Astrocyte of the hippocampus (primary cell): ENCODE measurements at regions not wholly inside any gene's neighbourhood (a gene's known extent, or its start where the extent isn't known, plus 50 kb on each side); places are given as distances from the start of the nearest gene placed in this dataset.
"Not testable (repeated sequence)": the region's sequence is repeated elsewhere in the genome, so short reads cannot be mapped to it uniquely, and the experiment has no call there.

ENCODE experiments used
- DNase-seq: peaks from one replicate; pipeline ENCODE4 v3.0.0; 2011; ENCODE audit warnings: low read depth, low spot score

GRCh38 chr20:48490961-48491831 lies 336.6 kb downstream of the PREX1 start:
- DNase-seq = no peak

GRCh38 chr20:48490341-48490740 lies 337.5 kb downstream of the PREX1 start:
- not testable (repeated sequence) for DNase-seq

GRCh38 chr20:48489656-48490055 lies 338.1 kb downstream of the PREX1 start:
- DNase-seq = peak; percentile 19

GRCh38 chr20:48489046-48489463 lies 338.7 kb downstream of the PREX1 start:
- no peak for DNase-seq

DNA sequence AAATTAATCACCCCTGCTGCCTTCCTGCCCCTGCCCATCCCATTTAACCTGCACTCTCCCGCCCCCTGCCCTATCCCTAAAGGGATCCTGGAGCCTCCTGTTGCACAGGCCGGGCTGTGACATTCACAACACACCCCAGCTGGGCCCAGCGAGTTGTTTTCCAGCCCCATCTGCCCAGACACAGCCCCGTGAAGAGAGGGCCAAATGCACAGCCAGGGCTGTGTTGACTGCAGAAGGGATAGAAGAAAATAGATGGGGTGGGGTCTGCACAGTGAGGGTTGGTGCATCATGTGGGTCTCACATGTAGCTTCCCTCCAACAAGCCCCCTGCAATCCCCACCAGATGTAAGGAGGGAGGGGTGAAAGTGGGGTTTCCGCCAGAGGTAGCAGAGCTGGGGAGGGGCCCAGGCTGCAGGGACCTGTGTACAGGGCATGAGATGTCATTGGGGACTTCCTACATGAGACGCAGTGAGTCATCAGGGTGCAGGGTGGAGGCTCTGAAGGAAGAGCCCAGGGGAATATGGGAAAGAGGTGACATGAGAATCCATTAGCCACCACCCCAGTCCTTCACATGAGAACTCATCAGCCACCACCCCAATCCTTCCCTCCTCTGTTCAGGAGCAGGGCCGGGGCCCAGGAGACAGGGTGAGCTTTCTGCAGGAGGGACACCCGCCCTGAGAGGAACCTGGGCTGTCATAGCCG lies 339.3 kb downstream of the PREX1 start:
- DNase-seq = not testable (repeated sequence)

DNA sequence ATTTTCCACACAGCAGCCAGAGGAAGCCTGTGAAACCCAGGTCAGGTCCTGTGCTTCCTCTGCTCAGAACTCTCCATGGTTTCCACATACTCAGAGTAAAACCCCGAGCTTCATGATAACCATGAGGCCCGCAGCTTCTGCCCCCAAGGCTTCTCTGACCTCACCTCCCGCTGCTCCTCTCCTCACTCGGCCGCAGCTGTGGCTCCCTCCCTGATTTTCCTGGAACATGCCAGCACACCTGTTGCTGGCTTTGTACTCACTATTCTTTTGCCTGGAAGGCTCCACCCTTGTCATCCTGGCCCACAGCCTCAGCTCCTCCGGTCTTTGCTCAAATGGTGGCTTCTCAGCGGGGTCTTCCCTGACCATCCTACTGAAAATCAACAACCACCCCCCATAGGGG lies 341.7 kb downstream of the PREX1 start:
- DNase-seq = no peak

DNA sequence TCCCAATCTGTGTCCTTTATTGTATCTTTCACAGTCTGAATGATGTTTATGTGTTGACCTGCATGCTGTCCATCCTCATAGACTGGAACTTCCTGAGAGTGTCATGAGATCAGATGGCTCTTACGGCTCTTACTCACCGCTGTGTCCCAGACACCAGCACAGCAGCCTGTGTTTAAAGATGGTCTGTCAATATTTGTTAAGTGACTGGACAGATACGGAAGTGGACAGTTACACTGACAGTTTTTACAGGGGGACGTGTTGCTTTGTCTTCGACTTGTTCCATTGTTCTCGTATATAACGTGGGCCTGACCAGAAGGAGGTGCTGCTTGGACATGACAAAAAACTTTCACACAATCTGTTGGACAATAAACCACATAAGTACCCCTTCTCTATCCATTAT lies 342.6 kb downstream of the PREX1 start:
- DNase-seq = not testable (repeated sequence)

GRCh38 chr20:48483334-48484066 lies 344.3 kb downstream of the PREX1 start:
- DNase-seq = no peak

DNA sequence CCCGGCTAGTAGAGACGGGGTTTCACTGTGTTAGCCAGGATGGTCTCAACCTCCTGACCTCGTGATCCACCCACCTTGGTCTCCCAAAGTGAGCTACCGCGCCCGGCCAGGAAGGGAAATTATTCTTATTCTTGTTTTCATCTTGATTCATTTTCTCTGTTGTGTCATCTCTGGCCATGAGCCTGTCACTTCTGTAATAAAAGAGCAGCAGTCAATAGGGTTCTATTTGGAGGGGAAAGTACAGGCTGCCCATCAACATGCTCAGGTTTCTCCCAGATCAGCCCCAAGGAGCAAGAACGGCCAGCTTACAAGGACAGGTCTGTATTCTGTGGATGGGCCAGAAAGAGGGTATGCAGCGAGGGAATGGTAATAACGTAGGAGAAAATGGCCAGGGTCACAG lies 345.0 kb downstream of the PREX1 start:
- DNase-seq = no peak

DNA sequence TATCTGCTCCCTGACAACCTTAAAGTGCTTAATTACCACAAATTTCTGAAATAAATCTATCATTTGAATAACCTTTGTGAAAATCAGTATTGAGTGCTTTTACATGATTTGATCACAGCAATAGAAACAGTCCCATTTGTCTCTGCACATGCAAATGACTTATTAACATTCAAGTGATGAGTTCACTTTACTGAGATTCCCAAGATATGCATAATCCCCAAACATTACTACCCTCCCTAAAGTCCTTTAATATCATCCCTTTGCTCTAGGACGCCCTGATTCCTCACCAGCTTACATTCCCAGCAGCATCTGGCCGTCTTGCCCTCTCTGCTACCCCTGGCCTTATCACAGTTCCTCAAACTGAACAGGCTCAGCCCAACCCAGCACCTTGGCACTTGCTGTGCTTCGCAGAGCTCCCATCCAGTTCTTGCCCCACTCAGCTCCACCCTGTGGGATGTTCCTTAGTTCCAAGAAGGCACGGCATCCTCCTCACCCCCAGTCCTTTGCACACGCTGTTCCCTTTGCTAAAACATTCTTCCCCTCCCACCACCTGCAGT lies 347.5 kb downstream of the PREX1 start:
- DNase-seq = no peak

DNA sequence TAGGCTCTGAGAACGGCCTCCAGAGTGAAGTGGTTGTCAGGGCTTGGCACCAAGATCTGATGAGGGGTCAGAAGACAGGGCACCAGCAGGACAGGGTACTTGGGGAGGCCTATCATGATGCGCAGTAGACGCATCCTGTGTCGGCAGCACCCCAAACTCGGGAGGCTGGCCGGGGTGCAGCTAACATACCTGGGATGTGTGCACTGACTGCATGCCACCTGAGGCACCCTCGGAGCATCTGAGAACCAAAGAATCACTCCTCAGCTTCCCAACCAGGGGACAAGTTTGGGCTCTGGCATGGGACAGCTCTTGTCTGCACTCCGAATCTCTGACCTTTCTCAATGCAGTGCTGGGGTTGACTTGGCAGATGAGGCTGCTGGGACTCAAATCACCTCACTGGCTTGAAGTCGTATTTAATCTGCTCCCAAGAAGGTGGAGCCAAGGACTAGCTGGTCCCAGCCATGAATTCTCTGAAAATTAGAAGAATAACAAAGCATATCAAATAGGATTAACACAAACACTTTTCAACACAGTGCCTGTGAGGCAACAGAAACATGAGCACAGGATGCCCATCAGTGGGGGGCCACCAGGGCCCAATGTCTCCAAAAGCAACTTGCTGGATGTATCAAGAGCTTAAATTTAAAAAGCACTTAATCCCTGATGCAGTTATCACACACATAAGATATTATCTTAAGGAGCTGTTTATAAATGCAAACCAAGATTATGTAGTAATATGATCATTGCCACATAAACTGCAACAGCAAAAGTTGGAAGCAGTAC lies 348.8 kb downstream of the PREX1 start:
- no peak for DNase-seq

DNA sequence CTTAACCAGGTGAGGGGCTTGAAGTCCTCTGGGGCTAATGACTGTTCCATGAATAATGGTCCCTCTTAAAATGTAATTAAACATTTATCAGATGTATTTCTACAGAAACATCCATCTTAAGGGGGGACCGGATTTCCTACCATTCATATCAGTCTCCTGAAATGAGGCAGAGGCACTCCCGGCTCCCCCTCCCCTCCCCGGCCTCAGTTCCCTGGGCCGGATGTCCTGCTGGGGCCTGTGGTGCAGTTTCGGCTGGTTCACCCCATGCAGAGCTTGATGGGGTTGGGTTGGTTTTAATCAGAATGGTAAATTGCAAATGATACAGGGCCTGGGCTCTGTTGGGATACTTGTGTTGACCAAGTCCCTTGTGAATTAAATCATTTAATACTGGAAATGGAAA lies 349.4 kb downstream of the PREX1 start:
- no peak for DNase-seq

- no peak for DNase-seq
These were observed 350.9 kb downstream of the PREX1 start for GRCh38 chr20:48476854-48477253.

DNA sequence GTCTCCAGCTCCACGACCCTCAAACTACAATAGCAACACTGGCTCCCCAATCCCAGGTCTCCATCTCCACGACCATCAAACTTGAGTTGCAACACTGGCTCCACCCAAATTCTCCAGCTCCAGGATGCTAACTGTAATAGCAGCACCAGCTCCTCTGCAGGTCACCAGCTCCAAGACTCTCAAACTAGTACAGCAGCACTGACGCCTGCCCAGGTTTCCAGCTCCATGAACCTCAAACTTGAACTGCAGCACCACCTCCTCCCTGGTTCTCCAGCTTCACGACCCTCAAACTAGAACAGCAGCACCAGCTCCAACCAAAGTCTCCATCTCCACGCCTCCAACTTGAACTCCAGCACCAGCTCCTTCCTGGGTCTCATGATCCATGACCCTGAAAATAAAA lies 353.8 kb downstream of the PREX1 start:
- DNase-seq = no peak

DNA sequence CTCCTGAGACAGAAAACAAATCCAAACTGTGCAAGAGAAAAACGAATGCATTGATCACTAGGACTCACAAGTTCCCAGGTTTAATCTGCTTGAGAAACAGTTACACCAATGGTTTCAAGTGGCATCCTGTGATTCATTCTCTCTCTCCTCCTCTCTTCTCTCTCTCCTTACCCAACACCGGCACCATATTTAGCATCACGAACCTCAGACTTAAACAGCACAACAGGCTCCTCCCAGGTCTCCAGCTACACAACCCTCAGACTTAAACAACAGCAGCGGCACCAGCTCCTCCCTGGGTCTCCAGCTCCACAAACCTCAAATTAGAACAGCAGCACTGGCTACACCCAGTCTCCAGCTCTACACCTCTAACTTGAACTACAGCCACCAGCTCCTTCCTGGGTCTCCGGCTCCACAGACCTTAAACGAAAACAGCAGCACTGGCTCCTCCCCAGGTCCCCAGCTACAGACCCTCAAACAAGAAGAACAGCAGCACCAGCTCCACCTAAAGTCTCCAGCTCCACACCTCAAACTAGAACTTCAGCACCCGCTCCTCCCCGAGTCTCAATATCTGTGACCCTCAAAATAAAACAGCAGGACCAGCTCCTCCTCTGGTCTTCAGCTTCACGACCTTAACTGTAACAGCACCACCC lies 355.9 kb downstream of the PREX1 start:
- no peak for DNase-seq

DNA sequence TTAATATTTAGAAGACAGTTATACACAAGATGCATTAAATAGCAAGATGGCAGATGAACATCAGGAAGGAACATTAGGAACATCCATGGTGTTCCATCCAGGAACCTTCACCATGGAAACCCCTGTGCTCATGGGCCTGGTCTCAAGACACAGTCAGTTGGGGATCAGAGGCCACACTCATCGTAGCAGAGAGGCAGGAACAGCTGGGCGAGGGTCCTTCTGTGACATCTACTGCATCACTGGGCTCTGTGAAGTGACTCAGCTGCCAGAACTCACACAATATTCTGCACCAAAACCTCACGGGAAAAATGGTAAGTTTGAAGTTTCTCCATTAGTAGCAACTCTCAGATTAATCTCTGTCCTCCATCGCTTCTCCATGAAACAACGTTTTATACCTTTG lies 356.6 kb downstream of the PREX1 start:
- DNase-seq = no peak

DNA sequence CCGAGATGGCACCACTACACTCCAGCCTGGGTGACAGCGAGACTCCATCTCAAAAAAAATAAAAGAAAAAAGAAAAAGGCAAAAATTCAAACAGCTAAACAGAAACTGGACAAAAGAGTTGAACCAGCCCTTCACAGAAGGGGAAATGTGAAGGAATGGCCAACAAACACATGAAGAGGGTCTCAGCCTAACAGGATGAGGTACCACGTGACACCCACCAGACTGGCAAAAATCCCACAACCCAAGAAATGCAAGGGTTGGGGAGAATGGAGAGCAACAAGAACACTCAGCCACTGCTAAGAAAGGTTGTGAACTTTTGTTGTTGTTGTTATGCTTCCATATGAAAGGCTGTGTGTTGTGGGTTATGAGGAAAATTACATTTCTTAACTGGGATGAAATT lies 357.7 kb downstream of the PREX1 start:
- DNase-seq = no peak

DNA sequence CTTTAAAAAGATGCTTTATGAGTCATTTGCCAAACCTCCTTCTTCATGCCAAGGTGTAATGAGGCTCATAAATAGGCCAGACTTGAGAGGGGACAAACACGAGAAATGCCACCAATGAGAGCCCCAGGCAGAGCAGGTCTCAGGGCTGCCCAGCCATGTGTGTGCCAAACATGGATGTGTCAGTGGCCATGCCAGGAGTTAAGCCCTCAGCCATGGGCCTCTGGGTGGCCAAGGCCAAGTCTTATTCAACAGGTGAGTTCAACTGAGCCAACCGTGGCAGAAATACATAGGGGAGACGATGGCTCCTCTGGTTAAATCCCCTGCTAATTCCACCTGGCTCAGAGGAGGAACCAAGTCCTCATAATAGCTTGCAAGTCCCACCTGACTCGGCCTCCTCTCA lies 358.8 kb downstream of the PREX1 start:
- DNase-seq = no peak

- DNase-seq = no peak
These were observed 359.2 kb downstream of the PREX1 start for GRCh38 chr20:48468571-48468970.

DNA sequence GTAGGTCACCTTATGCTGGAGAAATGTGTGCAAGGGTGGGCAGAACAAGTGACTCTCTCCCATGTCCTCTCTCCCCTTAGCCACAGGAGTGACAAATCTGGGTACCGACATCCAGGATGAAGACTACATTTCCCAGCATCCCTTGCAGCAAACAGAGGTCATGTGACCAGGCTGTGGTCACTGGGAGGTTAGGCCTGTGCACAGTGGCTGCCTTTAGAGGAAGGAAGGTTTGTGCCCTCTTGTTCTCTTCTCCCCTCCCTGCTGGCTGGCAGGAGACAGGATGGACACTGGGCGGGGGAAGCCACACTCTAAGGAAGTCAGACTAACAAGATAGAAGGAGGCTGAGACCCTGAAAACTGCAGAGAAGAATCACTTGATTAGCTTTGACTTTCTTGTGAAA lies 360.2 kb downstream of the PREX1 start:
- no peak for DNase-seq

GRCh38 chr20:48465271-48465670 lies 362.5 kb downstream of the PREX1 start:
- no peak for DNase-seq
